NOMO-1 treated with dmso at 0.1 percent for 144 hours (cell line): ENCODE measurements at regions not wholly inside any gene's neighbourhood (a gene's known extent, or its start where the extent isn't known, plus 50 kb on each side); places are given as distances from the start of the nearest gene placed in this dataset.
"Not testable (repeated sequence)": the region's sequence is repeated elsewhere in the genome, so short reads cannot be mapped to it uniquely, and the experiment has no call there.

ENCODE experiments used
- DNase-seq: peaks from one replicate; lab custom pipeline; 2025; ENCODE audit not compliant: unreplicated experiment; lab: John Stamatoyannopoulos, UW

GRCh38 chr5:62199792-62200716, 106.0 kb upstream of the KIF2A start:
- no peak for DNase-seq

- DNase-seq: no peak
These were observed 99.7 kb upstream of the KIF2A start for GRCh38 chr5:62206150-62206829.

- DNase-seq: no peak
These were observed 97.7 kb upstream of the KIF2A start for GRCh38 chr5:62208218-62208852.

DNA sequence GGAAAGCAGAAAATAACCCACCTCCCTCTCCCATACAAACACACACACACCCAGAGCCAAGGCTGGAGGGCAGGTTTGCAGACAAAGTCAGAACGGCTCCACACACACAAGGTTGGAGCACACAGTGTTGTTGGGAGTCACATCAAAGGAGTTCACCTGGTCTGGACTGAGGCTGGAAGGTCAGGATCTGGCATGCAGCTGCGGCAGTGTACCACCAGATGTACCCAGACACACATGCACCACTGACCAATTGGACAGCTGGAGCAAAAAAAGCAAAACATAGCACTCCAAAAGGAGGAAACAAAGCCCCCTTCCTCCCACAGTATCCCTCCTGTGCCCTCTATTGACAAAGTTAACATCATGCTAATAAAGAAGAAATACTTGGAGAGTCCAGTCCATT, 94.6 kb upstream of the KIF2A start:
- no peak for DNase-seq

DNA sequence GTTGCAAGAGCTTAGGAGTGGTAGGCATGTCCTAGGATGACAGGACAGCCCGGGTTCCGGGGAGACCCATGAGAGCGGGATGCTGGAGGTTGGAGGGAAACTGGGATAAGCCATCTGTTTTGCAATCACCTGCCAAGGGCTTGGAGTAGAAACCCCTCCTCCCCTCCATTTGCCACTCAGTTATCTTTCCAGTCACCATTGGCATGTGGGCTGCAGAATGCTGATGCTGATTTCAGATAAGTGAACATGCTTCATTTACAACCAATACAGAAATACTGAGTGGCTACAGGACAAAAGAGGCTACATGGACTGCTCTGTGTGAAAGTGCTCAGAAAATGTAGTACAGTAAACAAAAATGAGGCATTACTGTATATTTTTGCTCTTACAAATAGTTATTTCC, 93.4 kb upstream of the KIF2A start:
- DNase-seq: no peak

DNA sequence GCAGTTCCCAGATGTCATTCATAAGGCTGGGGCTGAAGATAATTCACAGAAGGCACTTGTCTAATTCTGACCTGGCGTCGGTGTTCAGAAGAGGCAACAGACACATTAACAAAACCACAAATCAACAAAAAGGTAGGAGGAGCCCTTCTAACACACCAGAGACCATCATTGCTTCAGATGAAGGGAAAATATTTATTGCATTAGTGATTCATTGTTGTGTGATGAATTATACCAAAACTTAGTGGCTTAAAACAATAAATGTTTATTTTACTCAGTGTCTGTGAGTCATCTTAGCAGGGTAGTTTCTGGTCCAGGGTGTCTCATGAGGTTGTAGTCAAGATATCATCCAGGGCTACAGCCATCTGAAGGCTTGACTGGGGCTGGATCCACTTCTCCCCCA, 91.3 kb upstream of the KIF2A start:
- no peak for DNase-seq

GRCh38 chr5:62216603-62217002, 89.4 kb upstream of the KIF2A start:
- DNase-seq: not testable (repeated sequence)

DNA sequence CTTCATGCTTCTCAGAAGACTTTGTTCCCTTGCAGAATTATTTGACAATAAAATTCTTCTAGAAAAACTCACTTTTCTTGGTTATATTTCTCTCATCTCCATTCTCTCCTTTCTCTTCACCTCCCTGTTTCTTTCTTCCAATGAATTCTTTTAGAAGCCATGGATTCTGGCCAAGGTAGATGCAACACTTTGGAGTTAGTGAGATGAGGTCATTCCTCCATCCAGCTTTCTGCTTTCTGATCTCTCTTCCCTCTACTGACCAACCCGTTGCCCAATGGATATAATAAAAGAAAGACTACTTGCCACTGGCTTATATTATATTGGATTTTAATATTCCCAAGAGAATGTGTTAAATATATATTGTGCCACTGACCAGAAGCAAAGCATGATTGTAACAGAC, 88.9 kb upstream of the KIF2A start:
- not testable (repeated sequence) for DNase-seq

GRCh38 chr5:62218860-62219259, 87.1 kb upstream of the KIF2A start:
- DNase-seq: not testable (repeated sequence)

GRCh38 chr5:62221881-62222280, 84.1 kb upstream of the KIF2A start:
- not testable (repeated sequence) for DNase-seq

DNA sequence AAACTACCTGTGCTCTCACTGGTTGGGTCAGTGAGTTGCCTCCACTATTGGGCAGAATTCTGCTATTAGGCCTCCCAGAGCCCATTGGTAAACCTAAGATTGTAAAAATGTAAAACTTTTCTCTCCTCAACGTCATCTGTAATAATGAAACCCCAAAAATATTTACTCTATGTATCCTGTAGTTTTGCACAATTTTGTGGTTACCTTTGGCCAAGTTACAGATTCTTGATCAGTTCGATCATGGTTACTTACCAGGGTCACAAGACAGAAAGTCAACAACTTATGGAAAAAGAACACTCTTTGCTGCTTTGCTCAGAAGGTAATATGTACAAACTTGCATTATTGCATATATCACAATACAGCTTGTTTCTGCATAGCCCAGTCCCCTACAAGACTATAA, 83.7 kb upstream of the KIF2A start:
- not testable (repeated sequence) for DNase-seq

GRCh38 chr5:62223312-62223670, 82.7 kb upstream of the KIF2A start:
- not testable (repeated sequence) for DNase-seq

DNA sequence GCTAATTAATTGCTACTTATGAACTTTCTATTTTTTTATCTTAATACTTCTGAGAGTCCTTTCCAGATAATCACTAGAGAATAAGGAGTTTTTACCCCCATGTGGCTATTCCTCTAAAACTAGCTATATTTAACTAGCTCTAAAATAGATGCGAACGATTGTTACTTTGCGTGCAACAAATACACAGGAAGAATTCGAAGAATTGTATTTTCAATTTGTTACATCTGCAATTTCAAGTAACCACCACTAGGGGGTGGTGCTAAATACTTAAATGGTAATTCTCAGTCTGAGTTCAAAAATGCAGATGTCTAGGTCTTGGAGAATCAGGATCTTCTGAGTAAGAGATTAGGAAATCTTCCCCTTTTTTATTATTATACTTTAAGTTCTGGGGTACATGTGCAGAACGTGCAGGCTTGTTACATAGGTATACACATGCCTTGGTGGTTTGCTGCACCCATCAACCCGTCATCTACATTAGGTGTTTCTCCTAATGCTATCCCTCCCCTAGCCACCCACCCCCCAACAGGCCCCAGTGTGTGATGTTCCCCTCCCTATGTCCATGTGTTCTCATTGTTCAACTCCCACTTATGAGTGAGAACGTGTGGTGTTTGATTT, 80.9 kb upstream of the KIF2A start:
- not testable (repeated sequence) for DNase-seq

- DNase-seq: not testable (repeated sequence)
These were observed 75.1 kb upstream of the KIF2A start for GRCh38 chr5:62230876-62231388.

GRCh38 chr5:62231576-62231975, 74.4 kb upstream of the KIF2A start:
- DNase-seq: peak; percentile 5

DNA sequence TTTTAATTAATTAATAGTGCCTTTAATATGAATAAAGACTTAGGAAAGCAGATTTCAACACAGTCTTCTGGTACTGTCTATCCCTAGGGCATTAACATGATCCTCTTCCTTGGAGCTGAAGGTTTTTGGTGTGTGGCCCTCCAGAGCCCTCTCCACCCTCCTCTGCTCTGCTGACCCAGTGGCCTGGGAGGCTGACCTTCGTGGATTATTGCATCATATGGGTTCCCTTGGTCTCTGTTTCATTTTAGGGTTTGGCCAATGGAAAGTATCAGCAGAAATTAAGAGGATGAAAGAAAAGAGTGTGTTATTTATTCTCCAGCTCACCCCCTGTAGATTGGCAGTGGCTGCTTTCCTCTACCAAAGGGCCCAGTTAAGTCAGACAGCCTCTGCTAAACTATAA, 73.8 kb upstream of the KIF2A start:
- not testable (repeated sequence) for DNase-seq

DNA sequence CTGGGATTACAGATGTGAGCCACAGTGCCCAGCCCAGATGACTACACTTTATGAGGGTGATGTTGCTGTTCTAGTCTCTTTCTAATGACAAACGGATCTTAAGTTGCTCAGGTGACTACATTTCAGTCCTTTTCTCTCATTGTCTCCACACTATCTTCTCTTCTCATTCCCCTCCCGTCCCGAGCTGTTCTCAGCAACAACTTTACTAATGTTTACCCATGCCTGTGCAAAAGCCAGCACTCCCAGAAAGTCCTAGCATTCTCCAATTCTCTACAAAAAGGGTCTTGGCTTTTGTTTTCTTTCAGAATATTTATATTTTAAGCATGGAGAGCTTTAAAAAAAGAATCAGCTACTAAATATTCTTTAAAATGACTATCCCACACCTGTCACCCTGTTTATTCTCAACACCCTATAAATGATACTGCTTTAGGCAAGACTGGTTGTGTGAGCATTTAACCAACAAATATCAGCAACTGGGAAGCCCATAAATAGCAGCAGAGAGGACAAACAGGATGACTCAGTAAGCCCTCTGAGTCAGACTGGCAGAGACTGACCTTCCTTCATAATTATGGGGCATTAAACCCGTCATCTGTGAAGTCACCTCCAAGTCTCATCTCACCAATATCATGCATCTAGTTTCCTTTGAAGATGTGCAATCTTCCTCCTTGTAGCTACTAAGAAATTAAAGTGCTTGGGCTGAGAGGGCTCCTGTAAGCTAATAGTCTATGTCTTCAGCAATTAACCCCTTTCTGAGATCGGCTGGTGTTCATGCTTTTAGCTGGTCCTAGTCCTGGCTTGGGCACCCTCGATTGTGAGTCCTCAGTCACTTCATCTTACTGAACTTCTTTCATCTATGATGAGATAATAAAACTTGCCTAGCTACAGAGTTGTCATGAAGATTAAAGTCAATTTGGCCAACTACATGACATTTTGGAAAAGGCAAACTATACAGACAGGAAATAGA, 72.6 kb upstream of the KIF2A start:
- not testable (repeated sequence) for DNase-seq

DNA sequence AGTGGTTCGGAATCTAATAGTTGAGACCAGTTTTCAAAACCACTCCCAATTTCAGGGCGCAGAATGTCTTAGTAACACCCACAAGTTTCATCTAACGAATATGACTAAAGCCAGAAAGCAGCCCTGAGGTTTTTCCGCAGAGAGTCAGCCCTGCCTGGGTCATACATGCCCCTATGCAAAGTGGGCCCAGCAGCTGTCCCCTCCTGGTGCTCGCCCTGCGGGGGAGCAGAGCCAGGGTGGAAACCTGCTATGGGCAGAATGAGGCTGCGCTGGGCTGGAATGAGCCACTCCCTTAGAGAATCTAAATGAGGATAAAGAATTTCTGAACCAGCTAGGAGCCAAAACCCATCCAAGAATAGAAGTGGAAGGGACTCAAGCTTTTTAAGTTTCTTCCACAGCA, 69.4 kb upstream of the KIF2A start:
- DNase-seq: not testable (repeated sequence)

- not testable (repeated sequence) for DNase-seq
These were observed 68.1 kb upstream of the KIF2A start for GRCh38 chr5:62237944-62238343.

- not testable (repeated sequence) for DNase-seq
These were observed 67.4 kb upstream of the KIF2A start for GRCh38 chr5:62238584-62238983.
